Activated T-cell treated with anti-CD3 and anti-CD28 coated beads, Interleukin-2, amount 50 U/mL, for 4 hours (primary cell): ENCODE measurements at regions not wholly inside any gene's neighbourhood (a gene's known extent, or its start where the extent isn't known, plus 50 kb on each side); places are given as distances from the start of the nearest gene placed in this dataset.

Experiments used
- ATAC-seq, 2 donors: fragments of 200-7000 bp; cut with Tn5 transposase; one replicate each; pipeline ENCODE4 v1.10.0; 2021
- DNase-seq: peaks from one replicate; pipeline ENCODE4 v3.0.0-alpha.2; 2020
- H3K27me3 Mint-ChIP-seq: one replicate; pipeline ENCODE4 v1.8.0; 2021; ENCODE audit warnings: low read depth, mixed read lengths
- H3K36me3 Mint-ChIP-seq: one replicate; pipeline ENCODE4 v1.8.0; 2022; ENCODE audit warnings: mixed read lengths; ENCODE audit not compliant: insufficient read depth
- H3K4me1 Mint-ChIP-seq: one replicate; pipeline ENCODE4 v1.8.0; 2021; ENCODE audit warnings: low read depth, mixed read lengths
- H3K4me3 Mint-ChIP-seq: one replicate; pipeline ENCODE4 v1.8.0; 2021; ENCODE audit warnings: mild to moderate bottlenecking, moderate library complexity, mixed read lengths
- H3K9me3 Mint-ChIP-seq: one replicate; pipeline ENCODE4 v1.8.0; 2021; ENCODE audit warnings: mixed read lengths

DNA sequence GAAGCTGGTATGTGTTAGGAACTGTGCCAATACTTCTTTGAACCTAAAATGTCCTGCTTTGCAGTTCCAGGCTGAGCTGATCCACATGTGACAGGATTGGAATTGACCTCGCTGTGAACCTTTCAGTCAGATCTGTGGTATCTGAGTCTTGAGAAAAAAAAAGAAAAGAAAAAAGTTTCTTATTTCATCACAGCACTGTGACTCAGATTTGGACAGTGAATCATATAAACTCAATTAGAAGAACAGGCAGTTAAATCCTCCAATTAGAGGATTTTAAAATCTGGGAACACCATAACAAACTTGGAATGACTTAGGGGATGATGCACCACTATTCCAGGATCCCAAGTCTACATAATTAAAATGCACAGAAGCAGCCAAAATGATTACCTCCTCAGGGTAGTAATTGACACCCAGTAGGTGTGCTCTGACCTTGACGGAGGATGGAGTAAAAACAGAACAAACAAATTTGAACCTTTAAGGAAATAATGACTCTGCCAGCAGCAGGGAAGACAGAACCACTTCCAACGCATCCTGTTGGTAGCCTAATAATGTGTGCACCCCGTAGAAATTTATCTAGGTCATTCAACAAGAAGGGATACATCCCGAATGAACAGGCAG lies 57.8 kb upstream of the RAI14 start:
- no peaks in the 10 kb centered on the region for H3K36me3 Mint-ChIP-seq
- ATAC-seq: no peak
- H3K9me3 Mint-ChIP-seq: no peaks in the 10 kb centered on the region
- H3K27me3 Mint-ChIP-seq: no peaks in the 10 kb centered on the region
- no peak for DNase-seq
- no peak overlapping the region for H3K4me3 Mint-ChIP-seq
- no peaks in the 10 kb centered on the region for H3K4me1 Mint-ChIP-seq

DNA sequence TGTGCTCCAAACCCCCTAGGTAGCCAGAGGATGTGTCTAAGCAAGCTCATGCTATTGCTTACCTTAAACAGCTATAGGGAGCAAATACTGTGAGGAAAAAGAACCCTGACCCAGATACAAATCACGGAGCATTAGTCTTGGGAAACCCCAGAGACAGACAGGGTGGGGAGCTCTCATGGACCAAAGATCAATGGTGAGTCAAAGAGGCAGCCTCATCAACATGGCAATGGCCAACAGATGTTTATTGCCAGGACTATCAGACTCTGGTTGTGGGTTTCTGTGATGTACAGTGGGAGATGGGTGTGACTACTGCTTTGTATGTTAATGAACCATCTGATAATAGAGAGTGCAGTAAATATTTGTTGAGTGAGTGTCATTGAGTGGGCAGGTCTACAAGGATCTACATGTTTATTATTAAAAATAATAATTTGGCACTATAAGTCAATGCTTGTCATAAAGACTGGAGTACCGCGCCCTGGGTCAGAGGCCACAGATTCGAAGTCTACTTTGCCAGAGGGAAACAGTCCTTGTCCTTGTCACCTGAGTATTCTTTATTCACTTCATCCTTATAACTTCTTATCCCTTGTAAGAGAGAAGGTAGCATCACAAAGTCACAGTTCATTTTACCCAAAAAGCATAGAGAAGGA lies 56.5 kb upstream of the RAI14 start:
- Mint-ChIP-seq H3K36me3 (no peaks in the 10 kb centered on the region), H3K4me3 (no peak overlapping the region), H3K27me3 (no peaks in the 10 kb centered on the region), H3K9me3 (no peaks in the 10 kb centered on the region), H3K4me1 (no peaks in the 10 kb centered on the region)
- no peak for ATAC-seq
- no peak for DNase-seq

- H3K4me1 Mint-ChIP-seq: no peaks in the 10 kb centered on the region
- DNase-seq (no peak), ATAC-seq (no peak)
- H3K27me3 Mint-ChIP-seq: no peaks in the 10 kb centered on the region
- no peaks in the 10 kb centered on the region for H3K36me3 Mint-ChIP-seq
- H3K4me3 Mint-ChIP-seq: no peak overlapping the region
- no peaks in the 10 kb centered on the region for H3K9me3 Mint-ChIP-seq
Observed at GRCh38 chr5:34600118-34600493, 56.0 kb upstream of the RAI14 start.

DNA sequence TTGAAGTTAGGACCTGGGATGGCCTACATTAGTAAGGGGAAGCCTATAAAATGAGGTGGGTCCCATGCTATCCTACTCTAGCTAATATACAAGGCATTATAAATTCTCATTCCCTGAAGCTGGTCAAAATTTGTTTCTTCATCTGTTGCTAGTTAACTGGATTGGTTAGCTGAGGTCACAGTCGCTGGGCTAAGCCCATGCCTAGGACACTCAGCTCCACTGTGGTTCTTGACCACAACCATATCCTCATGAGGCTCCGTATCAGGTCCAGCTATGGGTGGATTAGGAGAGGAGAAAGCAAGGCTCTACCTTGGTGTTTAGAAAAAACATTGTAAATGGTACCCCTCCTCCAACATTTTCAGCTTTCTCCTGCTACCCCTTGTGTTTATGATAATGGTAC lies 52.8 kb upstream of the RAI14 start:
- no peaks in the 10 kb centered on the region for H3K4me1 Mint-ChIP-seq
- no peak overlapping the region for H3K4me3 Mint-ChIP-seq
- H3K9me3 Mint-ChIP-seq: no peaks in the 10 kb centered on the region
- no peaks in the 10 kb centered on the region for H3K36me3 Mint-ChIP-seq
- no peaks in the 10 kb centered on the region for H3K27me3 Mint-ChIP-seq
- DNase-seq: no peak
- no peak for ATAC-seq

DNA sequence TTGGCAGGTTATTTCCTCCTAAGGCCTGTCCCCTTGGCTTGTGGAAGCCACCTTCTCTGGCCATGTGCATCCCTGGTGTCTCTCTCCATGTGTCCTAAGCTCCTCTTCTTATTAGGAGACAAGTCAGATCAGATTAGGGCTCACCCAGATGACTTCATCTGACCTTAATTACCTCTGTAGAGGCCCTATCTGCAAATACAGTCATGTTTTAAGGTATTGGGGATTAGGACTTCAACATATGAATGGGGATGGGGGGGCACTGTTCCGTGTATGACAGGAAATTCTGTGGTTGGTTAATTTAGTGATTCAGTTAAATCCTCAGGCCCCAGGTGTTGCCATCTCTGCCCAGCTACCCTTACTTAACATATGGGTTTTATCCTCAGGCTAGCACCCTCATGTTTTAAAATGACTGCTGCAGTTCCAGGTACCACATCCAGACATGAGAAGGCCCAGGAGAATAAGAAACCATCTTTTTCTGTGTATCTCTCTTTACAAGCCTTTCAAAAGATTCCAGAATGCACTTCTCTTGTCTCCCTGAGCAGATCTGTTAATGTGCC lies 51.9 kb upstream of the RAI14 start:
- H3K36me3 Mint-ChIP-seq: no peaks in the 10 kb centered on the region

DNA sequence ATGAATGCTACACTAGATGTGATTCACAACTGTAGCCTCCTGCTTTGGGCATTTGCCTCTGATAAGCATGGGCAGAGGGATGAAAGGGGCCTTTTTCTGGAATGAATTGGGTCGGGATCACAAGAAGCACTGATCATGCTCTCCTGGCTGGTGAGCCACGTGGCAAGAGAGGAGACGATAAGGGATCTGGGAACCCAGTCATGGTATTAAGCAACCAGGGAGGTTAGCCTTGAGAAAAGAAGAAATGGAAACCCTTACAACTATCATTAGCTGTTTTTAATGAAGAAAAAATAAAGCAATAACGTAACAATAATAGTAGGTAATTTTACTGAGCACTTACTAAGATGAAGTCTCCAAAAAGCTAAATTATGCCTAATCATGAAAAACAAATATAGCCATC lies 50.0 kb upstream of the RAI14 start:
- no peaks in the 10 kb centered on the region for H3K36me3 Mint-ChIP-seq
- H3K4me1 Mint-ChIP-seq: no peaks in the 10 kb centered on the region
- H3K9me3 Mint-ChIP-seq: no peaks in the 10 kb centered on the region
- H3K27me3 Mint-ChIP-seq: no peaks in the 10 kb centered on the region
- no peak overlapping the region for H3K4me3 Mint-ChIP-seq
- DNase-seq (no peak), ATAC-seq (no peak)

More for the DNA sequence above, 51.9 kb upstream of the RAI14 start:
- ATAC-seq: no peak
- Mint-ChIP-seq H3K4me3 (no peak overlapping the region), H3K9me3 (no peaks in the 10 kb centered on the region), H3K4me1 (no peaks in the 10 kb centered on the region), H3K27me3 (no peaks in the 10 kb centered on the region)
- DNase-seq: no peak
